Fibroblast of pulmonary artery (primary cell): ENCODE measurements at regions not wholly inside any gene's neighbourhood (a gene's known extent, or its start where the extent isn't known, plus 50 kb on each side); places are given as distances from the start of the nearest gene placed in this dataset.

Experiments
- DNase-seq: peaks from one replicate; pipeline ENCODE4 v3.0.0-alpha.2; 2010; ENCODE audit warnings: low read depth
- H3K4me3 ChIP-seq: replicated peaks from 2 replicates; pipeline ENCODE4 v1.5.1; 2011; ENCODE audit warnings: low read depth, mild to moderate bottlenecking, control low read depth, low read length, moderate library complexity
- CTCF ChIP-seq: IDR thresholded peaks from 2 replicates; pipeline ENCODE4 v1.5.1; 2011; ENCODE audit warnings: mild to moderate bottlenecking, control low read depth, low read length, inconsistent platforms; ENCODE audit errors: missing control alignments

- DNase-seq = peak; percentile 12
- H3K4me3 ChIP-seq = no peak overlapping the region
- TF ChIP-seq CTCF = no peak
Observed at GRCh38 chr4:148787831-148788477, 345.7 kb upstream of the NR3C2 start.

DNA sequence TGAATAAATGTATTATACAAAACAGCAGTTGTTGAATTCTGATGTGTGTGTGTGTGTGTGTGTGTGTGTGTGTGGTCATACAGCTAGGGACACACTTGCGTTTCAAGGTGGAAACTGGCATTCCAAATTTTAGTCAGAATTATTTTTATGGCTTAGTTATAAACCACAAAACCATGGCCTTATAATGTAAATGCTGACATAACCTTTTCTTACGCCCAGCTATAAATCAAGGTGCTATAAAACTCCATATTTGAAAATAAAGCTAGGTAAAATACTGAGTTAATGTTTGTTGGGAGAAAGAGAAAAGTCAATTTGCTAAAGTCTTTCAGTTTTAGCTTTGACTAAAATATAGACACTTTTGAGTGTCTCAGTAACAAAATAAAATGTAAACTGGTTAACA is 345.1 kb upstream of the NR3C2 start:
- no peak overlapping the region for H3K4me3 ChIP-seq
- DNase-seq = no peak
- no peak for TF ChIP-seq CTCF

DNA sequence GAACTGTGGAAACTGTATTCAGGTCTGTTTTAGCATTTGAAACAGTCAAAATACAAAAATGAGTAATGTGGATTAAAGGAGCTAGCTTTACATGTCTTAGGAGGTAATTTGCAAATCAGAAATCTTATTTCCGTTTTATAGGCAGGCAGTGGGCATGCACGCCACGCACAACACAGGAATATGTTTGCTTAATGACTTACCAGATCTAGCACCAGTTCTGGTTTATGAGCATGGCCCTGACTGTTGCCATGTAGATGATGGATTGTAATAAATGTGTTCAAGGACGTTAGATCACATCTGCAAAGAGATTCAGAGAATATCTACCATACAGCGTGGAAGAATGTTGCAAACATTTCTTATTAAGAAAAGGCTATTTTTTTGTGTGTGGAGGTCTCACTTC is 344.5 kb upstream of the NR3C2 start:
- DNase-seq = no peak
- no peak for TF ChIP-seq CTCF
- no peak overlapping the region for H3K4me3 ChIP-seq

- H3K4me3 ChIP-seq = no peak overlapping the region
- no peak for TF ChIP-seq CTCF
- DNase-seq = no peak
Observed at GRCh38 chr4:148782284-148782683, 340.1 kb upstream of the NR3C2 start.

DNA sequence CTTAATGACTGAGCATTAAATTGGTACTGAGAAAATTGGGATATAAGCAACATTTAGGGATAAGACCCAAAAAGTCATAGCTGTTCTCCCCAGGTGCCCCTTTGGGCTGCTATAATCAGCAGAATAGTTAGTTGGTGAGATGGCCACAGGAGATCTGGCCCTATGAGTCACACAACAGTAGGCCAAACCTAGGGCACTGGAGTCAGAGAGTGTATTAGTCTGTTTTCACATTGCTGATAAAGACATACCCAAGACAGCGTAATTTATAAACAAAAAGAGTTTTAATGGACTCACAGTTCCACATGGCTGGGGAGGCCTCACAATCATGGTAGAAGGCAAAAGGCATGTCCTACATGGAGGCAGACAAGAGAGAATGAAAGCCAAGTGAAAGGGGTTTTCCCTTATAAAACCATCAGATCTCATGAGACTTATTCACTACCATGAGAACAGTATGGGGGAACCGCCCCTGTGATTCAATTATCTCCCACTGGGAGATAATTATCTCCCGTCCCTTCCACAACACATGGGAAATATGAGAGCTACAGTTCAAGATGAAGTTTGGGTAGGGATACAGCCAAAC is 338.3 kb upstream of the NR3C2 start:
- no peak for TF ChIP-seq CTCF
- DNase-seq = no peak

DNA sequence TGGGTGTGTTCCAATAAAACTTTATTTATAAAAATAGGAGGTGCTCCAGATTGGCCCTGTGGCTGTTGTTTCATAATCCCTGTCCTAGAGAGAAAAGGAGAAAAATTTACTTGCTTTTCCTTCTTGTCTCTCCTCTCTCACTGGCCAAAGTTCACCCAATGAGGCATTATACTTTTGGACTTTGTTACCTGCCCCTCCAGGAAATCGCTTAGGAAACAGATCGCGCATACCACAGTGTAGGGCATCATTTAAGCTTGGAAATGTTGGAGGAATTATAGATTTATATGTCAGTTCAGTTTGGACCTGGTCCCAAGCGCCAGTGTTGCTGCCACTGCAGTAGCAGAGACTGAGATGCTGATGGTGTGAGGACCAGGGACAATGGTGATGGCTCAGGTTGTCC is 337.6 kb upstream of the NR3C2 start:
- no peak overlapping the region for H3K4me3 ChIP-seq
- DNase-seq = no peak
- TF ChIP-seq CTCF = no peak

More for the DNA sequence above, 338.3 kb upstream of the NR3C2 start:
- no peak overlapping the region for H3K4me3 ChIP-seq
